HG03280 (cell line): ENCODE measurements at regions not wholly inside any gene's neighbourhood (a gene's known extent, or its start where the extent isn't known, plus 50 kb on each side); places are given as distances from the start of the nearest gene placed in this dataset.

Experiments used
- ATAC-seq: cut with Tn5 transposase; IDR thresholded peaks from one replicate; pipeline ENCODE4 v1.9.1; 2021; ENCODE audit warnings: mild to moderate bottlenecking, moderate library complexity; ENCODE audit not compliant: unreplicated experiment

DNA sequence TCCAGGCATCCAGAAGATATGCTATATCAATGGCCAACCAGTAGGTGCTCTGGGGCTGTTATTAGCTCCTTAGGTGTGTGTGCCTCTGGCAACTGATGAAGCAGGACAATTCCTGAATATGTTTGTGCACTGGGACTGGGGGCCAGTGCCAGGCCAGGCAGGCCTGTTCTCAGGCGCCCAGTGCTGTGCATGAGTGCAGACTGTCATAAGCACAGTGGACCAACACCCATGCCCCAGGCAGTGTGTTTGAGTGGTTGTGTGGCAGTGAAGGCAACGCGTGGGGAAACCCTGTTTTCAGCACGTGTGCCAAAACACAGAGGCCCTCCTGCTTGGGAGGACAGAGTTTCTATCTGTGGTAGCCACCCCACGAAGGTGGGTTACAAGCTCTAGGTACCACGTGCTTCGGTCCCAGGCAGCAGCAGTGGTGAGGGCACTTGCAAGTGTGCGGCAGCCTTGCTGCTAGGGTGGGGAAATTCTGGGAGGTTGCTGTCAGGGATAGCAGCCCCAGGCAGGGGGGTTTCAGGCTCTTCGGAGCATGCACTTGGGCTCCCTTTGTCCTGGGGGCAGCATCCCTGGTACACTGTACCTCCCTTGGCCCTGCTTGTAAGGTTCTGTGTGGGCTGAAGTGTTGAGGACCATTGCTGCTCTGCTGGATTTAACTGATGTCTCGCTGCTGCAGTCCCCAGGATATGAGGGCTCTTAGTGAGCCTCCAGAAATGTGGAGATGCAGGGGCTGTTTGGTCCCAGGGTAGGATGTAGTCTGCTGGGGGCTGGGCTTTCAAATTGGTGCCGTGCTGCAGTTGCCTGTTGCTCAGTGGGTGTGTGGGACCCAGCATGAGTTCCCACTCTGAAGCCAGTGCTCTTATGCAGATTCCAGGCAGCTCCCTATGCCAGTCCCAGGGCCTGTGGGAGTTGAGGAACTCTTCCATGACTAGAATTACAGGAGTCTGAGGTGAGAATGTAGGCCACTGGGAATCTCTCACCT, 280.9 kb downstream of the RPRM start:
- ATAC-seq = no peak

DNA sequence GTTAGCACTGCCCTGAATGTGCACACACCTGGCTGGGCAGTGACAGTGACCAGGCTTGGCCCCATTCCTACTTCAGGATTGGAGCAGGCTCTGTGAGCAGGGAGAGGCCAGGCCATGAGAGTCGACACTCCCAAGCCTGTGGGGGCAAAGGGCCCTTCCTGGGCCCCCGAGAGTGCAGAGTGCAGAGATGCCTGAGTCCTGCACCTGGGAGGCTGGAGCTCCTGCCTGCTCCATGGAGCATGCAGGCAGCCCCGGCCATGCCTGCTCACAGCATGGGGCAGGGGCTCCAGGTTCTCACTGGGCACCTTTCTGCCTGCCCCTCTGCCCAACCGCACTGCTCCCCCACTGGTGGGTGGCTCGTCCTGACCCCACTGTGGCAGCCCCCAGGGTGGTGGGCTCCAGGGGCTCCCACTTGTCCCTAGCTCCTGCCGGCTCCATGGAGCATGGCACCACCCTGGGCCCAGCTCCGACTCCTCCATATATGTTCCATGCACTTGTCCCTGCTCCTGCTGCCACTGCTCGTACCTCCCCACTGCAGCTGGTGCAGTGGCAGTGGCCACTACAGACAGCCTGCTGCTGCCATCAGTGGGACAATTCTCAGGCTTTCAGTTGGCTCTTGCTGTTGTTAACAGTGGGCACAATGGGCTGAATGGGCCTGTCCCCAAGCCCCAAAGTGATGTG, 282.0 kb downstream of the RPRM start:
- no peak for ATAC-seq

DNA sequence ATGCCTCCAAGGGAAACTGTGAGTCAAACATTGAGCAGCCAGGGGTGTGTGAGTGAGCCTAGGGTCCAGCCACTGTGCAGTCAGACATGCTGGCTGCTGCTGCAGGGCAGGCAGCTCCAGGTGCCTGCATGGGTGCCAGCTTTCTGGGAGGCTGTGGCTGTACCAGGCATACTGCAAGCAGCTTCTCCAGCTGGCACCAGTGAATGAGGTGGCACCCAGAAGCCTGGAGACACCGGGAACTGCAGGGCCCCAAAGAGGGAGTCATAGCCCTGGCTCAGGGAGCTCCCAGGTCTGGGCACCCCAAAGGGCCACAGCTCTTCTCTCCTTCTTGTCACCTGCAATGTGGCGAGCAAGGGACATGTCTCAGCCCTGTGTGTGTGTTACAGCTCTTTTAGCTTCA, 283.2 kb downstream of the RPRM start:
- no peak for ATAC-seq

DNA sequence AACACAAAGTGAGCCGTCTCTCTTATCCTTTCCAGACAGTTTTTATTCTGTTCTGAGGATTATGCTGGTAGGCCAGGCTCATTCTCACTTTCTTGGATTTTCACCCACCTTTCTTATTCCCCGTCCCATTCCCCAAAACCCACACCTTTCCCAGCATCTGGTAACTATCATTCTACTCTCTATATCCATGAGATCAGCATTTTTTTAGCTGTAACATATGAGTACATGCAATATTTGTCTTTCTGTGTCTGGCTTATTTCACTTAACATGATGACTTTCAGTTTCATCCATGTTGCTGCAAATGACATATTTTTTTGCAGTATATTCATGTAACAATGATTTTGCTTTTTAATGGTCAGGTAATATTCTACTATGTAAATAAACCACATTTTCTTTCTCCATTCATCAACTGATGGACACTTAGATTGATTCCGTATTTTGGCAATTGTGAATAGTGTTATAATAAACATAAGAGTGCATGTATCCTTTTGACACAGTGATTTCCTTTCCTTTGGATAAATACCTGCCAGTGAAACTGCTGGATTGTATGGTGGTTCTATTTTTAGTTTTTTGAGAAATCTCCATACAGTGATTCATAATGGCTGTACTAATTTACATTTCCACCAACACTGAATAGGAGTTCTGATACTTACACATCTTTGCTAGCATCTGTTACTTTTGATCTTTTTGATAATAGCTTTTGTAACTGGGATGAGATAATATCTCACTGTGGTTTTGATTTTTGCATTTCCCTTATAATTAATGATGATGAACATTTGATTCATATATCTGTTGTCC, 289.3 kb downstream of the RPRM start:
- ATAC-seq = no peak

DNA sequence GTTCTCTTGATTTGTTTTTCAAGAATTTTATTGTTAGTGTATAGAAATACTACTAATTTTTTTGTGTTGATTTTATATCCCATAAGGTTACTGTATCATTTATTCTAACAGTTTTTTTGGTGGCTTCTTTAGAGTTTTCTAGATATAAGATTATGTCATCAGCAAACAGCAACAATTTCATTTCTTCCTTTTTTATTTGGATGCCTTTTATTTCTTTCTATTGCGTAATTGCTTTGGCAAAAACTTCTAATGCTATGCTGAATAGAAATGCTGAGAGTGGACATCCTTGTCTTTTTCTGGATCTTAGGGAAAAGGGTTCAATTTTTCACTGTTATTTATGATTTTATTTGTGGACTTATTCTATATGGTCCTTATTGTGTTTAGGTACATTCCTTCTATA, 298.8 kb downstream of the RPRM start:
- ATAC-seq = no peak

DNA sequence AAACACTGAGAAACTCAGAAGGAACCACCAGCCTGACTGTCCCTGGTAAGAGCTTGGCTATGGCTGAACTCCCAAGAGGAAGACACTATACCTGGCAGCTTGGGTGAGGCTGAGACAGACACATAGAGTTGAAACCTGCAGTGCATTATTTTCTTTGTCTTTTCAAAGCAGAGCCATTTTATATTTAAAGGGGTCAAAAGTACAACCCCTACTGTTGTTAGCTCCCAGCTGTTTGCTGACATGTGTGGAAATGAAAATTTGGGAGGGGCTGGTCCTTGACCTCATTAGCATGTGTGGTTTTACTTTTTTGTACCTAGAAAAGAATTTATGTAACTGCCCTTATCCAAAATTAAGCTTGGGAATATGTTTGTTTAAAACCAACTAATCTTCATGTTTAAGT, 309.0 kb downstream of the RPRM start:
- ATAC-seq = no peak

DNA sequence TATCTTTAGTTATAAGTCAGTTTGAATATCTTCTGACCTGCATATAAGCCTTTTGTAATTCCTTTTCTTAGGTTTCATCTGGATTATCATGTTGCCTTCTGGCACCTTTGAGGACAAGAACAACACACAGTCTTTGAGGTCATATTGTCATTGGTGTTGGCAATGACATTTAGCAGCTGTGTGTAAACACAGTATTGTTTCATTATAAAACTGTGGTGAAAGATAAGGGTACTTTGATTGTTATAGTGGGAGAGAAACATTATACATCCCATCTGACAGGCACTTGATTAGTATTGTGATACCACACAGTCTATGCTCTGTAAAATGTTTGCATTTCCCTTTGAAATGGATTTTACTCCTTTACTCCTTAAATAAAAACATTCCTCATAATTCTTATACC, 313.5 kb downstream of the RPRM start:
- no peak for ATAC-seq

DNA sequence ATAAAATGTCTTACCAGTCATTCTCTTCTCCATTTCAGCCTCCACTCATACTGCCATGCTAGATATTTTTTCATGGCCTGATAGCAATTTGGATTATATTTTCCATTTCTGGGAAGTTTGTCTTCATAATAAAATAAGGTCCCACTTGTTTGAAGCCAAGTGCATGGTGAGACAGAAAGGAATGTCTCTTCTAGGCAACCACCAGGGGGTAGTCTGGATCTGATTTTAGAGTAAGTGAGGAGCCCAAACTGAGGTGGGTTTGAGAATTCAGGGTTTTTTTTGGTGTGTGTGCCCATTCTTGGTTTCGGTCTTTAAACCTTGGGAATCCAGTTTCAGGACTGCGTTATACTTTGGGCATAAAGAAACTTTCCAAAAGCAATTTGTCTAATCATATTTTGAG, 315.5 kb downstream of the RPRM start:
- ATAC-seq = no peak

DNA sequence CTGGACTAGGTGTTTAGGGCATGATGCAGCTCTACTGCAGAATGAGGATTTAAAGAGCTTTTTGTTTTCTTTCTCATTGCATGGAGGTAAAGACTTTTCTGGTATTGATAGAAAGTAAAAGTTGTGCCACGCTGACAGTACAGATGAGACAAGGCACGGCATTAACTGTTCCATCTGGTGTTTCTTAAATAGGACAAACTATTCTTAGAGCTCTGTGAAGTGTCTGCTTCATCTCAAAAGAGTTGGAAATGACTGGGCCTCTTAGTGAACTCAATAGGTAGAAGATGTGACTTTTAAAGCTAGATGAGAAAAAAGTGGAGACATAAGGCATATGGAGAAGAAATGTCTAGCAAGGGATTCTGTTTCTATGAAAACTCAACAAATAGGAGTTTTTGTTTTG, 321.8 kb downstream of the RPRM start:
- no peak for ATAC-seq

DNA sequence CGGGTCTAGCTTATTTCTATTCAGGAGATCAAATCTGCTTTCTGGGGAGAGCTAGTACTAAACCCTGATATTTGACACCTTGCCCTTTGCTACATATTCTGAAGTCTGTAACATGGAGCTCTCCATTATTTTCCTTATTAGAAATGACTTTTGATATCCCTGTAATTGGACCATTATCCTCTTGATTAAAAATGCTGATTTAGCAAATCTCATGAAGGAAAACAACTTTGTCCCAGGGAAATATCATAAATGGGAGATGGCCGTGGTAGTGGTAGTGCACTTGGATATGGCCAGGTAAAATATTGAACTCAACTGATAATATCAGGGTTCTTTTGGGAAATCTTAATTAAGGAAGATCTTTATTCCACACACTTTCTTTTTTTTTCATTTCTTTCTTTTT, 326.5 kb downstream of the RPRM start:
- ATAC-seq = no peak

DNA sequence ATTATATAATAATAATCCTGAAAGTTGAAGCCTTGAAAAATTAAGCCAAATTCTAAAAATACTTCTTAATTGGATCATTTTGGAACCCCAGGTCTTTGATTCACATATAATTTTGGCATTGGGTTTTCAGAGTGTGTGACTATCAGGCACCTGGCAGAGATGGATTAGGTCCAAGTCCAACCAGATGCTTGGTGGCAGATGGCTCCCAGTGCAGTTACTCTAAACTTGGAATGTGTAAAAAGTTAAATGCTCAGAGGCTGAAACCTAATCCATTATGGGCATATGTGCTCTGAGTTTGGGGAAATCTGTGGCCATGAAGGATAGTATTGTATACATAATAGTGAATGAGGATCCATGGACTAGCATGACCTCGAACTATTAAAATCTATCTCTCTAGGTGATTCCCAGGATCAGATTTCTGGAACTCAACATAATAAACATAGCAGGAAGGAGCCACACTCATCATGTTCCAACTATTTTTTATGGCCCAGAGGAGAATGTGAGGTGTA, 333.0 kb downstream of the RPRM start:
- no peak for ATAC-seq

DNA sequence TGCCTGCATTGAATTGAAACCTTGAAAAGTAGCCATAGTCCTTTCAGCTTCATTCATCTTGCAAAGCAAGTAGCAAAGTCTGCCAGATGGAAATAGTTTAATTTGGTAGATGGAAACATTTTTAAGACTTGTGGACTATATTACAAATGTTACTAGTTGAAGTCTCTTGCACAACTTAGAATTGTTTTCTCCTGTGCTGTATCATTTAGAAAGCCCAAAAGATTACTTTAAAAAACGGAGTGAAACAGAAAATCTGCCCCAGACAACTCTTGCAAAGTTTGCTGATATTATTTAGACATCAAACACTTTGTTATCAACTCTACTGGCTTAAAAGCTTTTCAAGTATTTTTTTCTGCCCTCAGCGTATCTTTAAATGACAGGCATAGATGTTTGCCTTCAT, 335.0 kb downstream of the RPRM start:
- no peak for ATAC-seq

DNA sequence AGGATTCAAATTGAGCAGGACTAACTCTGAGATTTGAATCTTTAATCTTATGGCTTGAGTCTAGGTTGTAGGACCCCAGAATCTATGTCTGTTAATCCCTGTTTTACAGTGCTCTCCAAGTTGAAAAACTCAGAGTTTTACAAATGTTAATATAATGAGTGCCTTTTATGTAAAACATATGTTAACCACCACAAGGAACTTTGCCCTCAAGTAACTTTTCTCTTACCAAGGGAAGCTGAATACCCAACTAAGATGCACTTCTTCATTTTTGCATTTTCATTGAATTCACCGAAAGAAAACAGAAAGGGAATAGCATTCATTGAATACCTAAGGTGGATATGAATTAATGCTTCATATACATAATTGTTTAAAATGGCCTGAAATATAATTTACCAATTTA, 338.1 kb downstream of the RPRM start:
- no peak for ATAC-seq

DNA sequence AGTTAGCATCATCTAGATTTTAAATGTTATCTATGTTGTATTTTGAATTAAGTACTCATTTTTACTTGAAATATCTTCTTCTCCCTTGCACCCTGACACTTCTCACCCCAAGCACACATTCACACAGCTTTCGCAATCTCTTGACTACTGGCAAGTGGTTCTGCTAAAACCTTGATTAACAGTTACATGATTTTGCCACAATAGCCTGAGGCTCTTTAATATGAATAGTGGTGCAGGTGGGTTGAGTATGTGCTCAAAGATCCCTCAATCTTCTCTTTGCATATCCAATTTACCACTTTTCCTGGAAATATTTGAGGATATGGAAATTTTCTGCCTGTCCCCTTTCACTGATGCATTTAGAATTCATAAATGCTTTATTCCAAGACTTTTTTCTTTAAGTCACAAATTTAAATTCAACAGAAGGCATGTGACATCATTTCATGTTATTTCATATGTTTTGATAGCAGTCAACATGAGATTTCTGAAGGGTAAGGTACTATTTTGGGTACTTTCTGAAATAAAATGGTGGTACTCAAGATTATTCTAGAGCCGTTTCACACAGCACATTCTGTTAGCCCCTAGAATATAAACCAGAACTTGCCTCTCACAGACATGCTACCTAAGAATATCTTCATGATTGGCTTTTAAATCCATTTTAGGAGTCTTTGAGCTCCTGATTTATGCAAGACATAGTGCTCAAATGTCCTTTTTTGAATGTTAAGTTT, 339.7 kb downstream of the RPRM start:
- no peak for ATAC-seq

DNA sequence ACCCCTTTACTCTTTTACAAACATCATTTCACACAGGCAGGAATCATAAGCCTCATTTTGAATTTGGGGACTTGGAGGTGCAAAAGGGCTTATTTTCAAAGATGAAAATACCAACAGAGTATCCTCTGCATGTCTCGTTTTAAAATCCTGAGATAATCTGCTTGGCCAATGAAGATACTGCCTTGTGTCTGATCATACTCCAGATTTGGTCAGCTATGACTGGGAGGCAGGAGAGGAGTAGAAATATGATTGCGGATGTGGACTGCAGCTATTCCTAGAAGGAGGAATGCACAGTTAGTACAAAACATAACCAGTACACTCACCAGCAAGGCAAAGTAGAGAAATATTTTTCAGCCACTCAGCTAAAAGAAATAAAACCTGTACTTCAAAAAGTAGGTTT, 342.3 kb downstream of the RPRM start:
- no peak for ATAC-seq

DNA sequence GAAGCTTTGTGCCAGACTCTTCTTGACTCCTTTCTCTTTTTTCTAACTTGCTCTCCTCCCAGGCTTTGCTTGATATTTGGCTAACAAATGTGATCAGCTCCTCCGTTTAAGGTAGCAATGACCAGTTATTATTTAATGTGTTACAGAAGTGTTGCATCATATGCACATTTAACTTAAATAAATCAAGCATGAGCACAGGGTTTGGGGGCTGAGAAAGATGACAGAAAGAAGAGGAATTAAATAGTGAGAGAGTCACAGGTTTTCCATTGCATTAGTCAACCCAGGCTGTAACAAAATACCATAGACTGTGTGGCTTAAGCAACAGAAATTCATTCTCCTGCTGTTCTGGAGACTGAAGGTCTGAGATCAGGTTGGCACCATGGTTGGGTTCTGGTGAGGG, 343.8 kb downstream of the RPRM start:
- no peak for ATAC-seq

DNA sequence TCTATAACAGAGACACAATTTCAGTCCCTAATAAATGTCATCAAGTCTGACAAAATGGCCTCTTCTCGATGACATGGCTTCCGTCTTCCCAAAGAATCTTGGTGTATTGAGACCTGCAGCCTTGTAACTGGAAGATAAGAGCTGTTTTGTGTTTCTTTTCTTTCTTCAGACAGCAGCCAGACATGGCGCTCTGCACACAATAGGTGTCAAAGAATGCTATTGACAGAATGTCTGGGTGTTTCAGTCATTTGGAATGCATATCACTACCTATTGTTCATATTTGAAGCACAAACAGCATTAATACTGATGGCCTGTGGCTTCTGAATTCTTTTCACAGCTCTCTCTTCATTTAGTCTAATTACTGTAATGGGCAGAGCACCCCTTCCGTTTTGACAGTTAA, 344.8 kb downstream of the RPRM start:
- no peak for ATAC-seq

DNA sequence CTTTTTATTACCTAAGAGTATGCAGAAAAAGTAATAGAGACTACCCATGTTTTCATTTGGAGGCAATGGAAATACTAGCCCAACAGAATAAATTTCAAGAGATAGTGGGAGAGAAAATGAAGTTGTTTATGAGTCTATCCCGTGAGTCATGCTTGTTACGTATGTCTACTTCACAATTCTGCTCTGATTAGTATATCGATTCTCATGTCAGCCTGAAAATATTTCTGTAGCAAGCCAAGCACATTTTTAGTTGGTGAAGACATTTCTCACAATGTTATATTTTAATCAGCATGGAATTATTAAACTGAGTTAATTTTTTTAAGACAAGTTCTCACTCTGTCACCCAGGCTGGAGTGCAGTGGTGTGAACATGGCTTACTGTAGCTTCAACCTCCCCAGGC, 346.1 kb downstream of the RPRM start:
- no peak for ATAC-seq

DNA sequence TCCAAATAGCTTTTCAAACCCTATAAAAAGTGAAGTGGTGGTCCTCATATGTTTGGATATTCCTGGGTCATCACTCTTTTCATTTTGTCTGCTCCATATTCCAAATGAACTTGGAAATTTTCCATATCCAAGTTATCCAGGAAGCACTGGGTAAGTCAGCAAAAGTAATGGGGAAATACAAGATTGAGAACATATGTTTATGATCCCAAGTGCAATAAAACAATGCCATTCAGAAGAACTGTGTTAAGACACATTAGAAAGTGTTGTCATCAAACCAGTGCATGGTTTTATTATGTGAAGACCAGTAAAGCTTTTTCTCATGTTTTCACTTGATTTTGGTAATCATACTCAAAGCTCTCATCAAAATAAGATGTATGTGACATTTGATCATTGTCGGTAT, 363.4 kb downstream of the RPRM start:
- ATAC-seq = no peak

DNA sequence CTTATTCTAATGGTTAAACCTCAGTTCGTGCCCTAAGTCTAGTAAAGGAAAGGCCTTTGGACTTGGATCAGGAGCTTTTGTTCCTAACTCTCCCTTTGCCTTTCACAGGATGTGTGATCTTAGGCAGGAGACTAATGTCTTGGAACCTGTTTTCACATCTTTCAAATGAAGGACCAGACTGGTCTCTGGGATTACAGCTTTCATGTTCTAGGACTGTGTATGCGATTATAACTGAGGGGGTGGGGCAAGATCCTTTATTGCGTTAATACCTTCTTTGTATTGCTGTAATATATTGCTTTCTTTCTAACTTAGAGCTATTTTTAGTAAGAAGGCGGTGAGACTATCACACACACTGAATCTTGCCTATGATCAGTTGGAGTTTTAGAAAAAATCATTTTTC, 368.1 kb downstream of the RPRM start:
- no peak for ATAC-seq

DNA sequence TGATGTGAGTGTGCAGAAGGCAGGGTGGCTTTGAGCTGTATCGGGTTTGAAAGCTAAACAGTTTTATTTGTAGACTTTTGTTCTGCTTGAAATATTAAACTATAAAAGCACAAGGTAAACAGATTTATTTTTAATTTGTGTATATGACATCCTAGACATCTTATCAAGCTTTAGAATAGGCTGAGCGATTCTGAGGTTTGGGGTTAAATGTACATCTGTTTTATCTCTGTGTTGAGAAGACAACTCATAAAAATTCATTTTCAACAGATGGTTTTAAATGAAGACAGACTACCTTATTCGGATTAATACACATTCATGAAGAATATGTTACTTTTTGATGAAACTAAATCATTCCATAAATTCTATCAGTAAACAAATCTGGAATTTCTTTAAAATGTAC, 368.8 kb downstream of the RPRM start:
- no peak for ATAC-seq
